Left ventricle myocardium inferior (tissue), 1 donor: ENCODE measurements at regions not wholly inside any gene's neighbourhood (a gene's known extent, or its start where the extent isn't known, plus 50 kb on each side); places are given as distances from the start of the nearest gene placed in this dataset.

ENCODE experiments used
- DNase-seq: peaks from one replicate; pipeline ENCODE4 v3.0.0-alpha.2; 2020
- H3K27ac ChIP-seq: fragments of 200-600 bp; replicated peaks from 2 replicates; pipeline ENCODE4 v1.8.0; 2021
- H3K27me3 ChIP-seq: fragments of 200-600 bp; 2 replicates; pipeline ENCODE4 v1.8.0; 2021; ENCODE audit warnings: low read depth
- H3K36me3 ChIP-seq: fragments of 200-600 bp; 2 replicates; pipeline ENCODE4 v1.8.0; 2021
- H3K4me1 ChIP-seq: fragments of 200-600 bp; 2 replicates; pipeline ENCODE4 v1.8.0; 2021
- H3K4me3 ChIP-seq: fragments of 200-600 bp; 2 replicates; pipeline ENCODE4 v1.8.0; 2021; ENCODE audit warnings: mild to moderate bottlenecking, moderate library complexity
- H3K9me3 ChIP-seq: fragments of 200-600 bp; replicated peaks from 2 replicates; pipeline ENCODE4 v1.8.0; 2021
- intact Hi-C: fragments of 100-400 bp; cut with micrococcal nuclease; formaldehyde crosslinking; loops from one replicate; pipeline ENCODE4 v1.11.0; 2022
- TF ChIP-seq, protein P1 (sequence below): fragments of 200-600 bp; IDR thresholded peaks from 2 replicates; pipeline ENCODE4 v1.8.0; 2021; ENCODE audit warnings: antibody characterized with exemption, mild to moderate bottlenecking, borderline replicate concordance
- donor health status: DM: no; HTN: yes; CAD: no; lungs with severe emphysema.

- Histone ChIP-seq H3K27ac (no peak overlapping the region), H3K4me3 (no peak overlapping the region), H3K9me3 (no peaks in the 10 kb centered on the region), H3K27me3 (no peaks in the 10 kb centered on the region), H3K4me1 (peaks cover 32% of the 10 kb centered on the region), H3K36me3 (no peaks in the 10 kb centered on the region)
- TF ChIP-seq, protein P1, sequence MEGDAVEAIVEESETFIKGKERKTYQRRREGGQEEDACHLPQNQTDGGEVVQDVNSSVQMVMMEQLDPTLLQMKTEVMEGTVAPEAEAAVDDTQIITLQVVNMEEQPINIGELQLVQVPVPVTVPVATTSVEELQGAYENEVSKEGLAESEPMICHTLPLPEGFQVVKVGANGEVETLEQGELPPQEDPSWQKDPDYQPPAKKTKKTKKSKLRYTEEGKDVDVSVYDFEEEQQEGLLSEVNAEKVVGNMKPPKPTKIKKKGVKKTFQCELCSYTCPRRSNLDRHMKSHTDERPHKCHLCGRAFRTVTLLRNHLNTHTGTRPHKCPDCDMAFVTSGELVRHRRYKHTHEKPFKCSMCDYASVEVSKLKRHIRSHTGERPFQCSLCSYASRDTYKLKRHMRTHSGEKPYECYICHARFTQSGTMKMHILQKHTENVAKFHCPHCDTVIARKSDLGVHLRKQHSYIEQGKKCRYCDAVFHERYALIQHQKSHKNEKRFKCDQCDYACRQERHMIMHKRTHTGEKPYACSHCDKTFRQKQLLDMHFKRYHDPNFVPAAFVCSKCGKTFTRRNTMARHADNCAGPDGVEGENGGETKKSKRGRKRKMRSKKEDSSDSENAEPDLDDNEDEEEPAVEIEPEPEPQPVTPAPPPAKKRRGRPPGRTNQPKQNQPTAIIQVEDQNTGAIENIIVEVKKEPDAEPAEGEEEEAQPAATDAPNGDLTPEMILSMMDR, result no peak
- DNase-seq, result no peak
- intact Hi-C loops, result no loop called here
Observed at GRCh38 chr2:238704471-238705225, 143.2 kb upstream of the TWIST2 start.

- H3K4me1 ChIP-seq, result peaks cover 18% of the 10 kb centered on the region
- H3K27ac ChIP-seq, result no peak overlapping the region
- no peaks in the 10 kb centered on the region for H3K27me3 ChIP-seq
- H3K9me3 ChIP-seq, result no peaks in the 10 kb centered on the region
- TF ChIP-seq, protein P1, result no peak
- intact Hi-C loops, result no loop called here
- H3K4me3 ChIP-seq, result no peak overlapping the region
- no peaks in the 10 kb centered on the region for H3K36me3 ChIP-seq
- DNase-seq, result no peak
Observed at GRCh38 chr2:238706163-238706562, 141.7 kb upstream of the TWIST2 start.

- no peak for DNase-seq
- Histone ChIP-seq H3K27me3 (no peaks in the 10 kb centered on the region), H3K4me1 (peaks cover 13% of the 10 kb centered on the region), H3K9me3 (no peaks in the 10 kb centered on the region), H3K27ac (no peak overlapping the region), H3K36me3 (no peaks in the 10 kb centered on the region), H3K4me3 (no peak overlapping the region)
- TF ChIP-seq, protein P1, result no peak
- intact Hi-C loops, result no loop called here
Observed at GRCh38 chr2:238706673-238707072, 141.2 kb upstream of the TWIST2 start.

DNA sequence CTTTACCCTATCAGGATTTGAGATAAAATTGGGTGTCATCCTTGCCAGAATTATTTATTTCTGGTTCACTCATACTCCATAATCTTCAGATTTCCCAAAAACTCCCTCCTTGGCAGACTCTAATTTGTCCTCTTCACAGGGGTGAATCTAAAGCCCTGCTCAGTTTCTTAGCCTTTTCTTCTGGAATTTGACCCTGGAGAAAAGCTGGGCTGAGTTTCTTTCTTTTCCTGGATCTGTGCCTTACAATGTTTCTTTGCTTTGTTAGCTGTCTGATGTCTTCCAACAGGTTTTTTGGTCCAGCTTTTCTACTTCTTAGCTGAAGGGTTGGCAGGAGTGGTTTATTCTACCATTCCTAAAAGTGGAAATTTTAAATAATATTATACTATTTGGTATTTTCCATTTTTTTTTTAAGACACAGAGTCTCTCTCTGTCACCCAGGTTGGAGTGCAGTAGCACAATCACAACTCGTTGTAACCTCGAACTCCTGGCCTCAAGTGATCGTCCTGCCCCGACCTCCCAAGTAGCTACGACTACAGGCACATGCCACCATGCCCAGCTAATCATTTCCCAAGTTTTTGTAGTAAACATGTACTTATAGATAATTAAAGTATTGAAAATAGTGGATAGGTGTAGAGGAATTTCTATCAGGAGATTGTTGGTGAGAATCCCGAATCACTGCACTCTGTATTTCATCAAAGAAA lies 138.4 kb upstream of the TWIST2 start:
- Histone ChIP-seq H3K9me3 (no peaks in the 10 kb centered on the region), H3K27me3 (no peaks in the 10 kb centered on the region), H3K4me3 (no peak overlapping the region), H3K36me3 (no peaks in the 10 kb centered on the region), H3K4me1 (no peaks in the 10 kb centered on the region), H3K27ac (no peak overlapping the region)
- no peak for DNase-seq
- TF ChIP-seq, protein P1, result no peak
- intact Hi-C loops, result no loop called here

- intact Hi-C loops, result no loop called here
- Histone ChIP-seq H3K9me3 (no peaks in the 10 kb centered on the region), H3K36me3 (no peaks in the 10 kb centered on the region), H3K27me3 (no peaks in the 10 kb centered on the region), H3K4me1 (no peaks in the 10 kb centered on the region), H3K4me3 (no peak overlapping the region), H3K27ac (no peak overlapping the region)
- DNase-seq, result no peak
- TF ChIP-seq, protein P1, result no peak
Observed at GRCh38 chr2:238710032-238710735, 137.7 kb upstream of the TWIST2 start.
